ENCODE measurements at regions not wholly inside any gene's neighbourhood (a gene's known extent, or its start where the extent isn't known, plus 50 kb on each side); places are given as distances from the start of the nearest gene placed in this dataset.

DNA sequence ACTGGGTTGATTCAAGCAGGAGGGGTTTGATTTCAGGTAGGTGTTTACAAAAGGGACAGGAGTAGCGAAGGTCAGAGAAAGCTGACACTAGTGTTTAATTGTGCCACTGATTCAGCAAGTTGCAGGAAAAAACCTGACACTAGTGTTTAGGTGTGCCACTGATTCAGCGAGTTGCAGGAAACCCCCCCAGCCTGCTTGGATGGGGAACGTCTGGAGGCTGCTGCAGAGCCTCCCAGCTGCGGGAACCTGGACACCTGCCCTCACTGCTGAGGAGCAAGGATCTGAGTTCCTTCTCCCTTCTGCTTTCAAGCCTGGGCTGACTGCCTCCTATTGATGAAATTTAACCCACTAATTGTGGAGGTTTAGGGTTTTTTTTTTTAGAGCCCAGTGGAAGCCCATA lies 84.2 kb downstream of the AVPR1A start:
- H2AFZ ChIP-seq (ENCODE audit: low read depth, low read length): no peak overlapping the region
- H3K79me2 ChIP-seq (ENCODE audit: control insufficient read depth, insufficient read depth, low read length): no peaks in the 10 kb centered on the region
- FAIRE-seq (no peak), DNase-seq (ENCODE audit: low read depth, low spot score) (no peak)
- no peaks in the 10 kb centered on the region for H3K4me1 ChIP-seq (ENCODE audit: control insufficient read depth, extremely low read depth, insufficient read depth, low read length)
- CTCF ChIA-PET: interaction anchor here (1.4 kb wide), 1 partner anchor 254 kb away, joined by 5 read pairs; no protein-coding TSS in a partner anchor
- H3K4me3 ChIP-seq (replicated peaks in 1 of 3; ENCODE audit: insufficient read depth in 1 of 3, low read depth in 1 of 3, low read length in 3 of 3): no peak overlapping the region
- TF ChIP-seq POLR2A (IDR thresholded peaks at IDR 0.05; ENCODE audit: low read depth, low read length): no peak
- no peak for TF ChIP-seq EZH2 (IDR thresholded peaks at IDR 0.05; ENCODE audit: borderline replicate concordance, low read depth, low read length, severe bottlenecking)
- TF ChIP-seq FOS (IDR thresholded peaks at IDR 0.05; ENCODE audit: borderline replicate concordance, insufficient read depth, low read length): no peak
- no peak for TF ChIP-seq JUN (IDR thresholded peaks at IDR 0.05; ENCODE audit: borderline replicate concordance, insufficient read depth, insufficient read length, low read depth)
- no peak for TF ChIP-seq MYC (IDR thresholded peaks at IDR 0.05; ENCODE audit: low read depth, low read length)
- TF ChIP-seq, protein P1, sequence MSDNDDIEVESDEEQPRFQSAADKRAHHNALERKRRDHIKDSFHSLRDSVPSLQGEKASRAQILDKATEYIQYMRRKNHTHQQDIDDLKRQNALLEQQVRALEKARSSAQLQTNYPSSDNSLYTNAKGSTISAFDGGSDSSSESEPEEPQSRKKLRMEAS (IDR thresholded peaks at IDR 0.05; ENCODE audit: insufficient read depth, insufficient read length): no peak
- TF ChIP-seq, protein P2, sequence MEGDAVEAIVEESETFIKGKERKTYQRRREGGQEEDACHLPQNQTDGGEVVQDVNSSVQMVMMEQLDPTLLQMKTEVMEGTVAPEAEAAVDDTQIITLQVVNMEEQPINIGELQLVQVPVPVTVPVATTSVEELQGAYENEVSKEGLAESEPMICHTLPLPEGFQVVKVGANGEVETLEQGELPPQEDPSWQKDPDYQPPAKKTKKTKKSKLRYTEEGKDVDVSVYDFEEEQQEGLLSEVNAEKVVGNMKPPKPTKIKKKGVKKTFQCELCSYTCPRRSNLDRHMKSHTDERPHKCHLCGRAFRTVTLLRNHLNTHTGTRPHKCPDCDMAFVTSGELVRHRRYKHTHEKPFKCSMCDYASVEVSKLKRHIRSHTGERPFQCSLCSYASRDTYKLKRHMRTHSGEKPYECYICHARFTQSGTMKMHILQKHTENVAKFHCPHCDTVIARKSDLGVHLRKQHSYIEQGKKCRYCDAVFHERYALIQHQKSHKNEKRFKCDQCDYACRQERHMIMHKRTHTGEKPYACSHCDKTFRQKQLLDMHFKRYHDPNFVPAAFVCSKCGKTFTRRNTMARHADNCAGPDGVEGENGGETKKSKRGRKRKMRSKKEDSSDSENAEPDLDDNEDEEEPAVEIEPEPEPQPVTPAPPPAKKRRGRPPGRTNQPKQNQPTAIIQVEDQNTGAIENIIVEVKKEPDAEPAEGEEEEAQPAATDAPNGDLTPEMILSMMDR (IDR thresholded peaks at IDR 0.05; ENCODE audit: extremely low read depth in 1 of 2, insufficient read depth in 1 of 2, low read depth in 1 of 2, low read length in 2 of 2): no peak
- TF ChIP-seq POLR2AphosphoS5 (IDR thresholded peaks at IDR 0.05; ENCODE audit: insufficient read depth, low read depth, low read length): no peak
- no peak for TF ChIP-seq GATA2 (IDR thresholded peaks at IDR 0.05; ENCODE audit: insufficient read depth, insufficient read length, low read depth, low read length)
- dilution Hi-C loops (cut with MboI; ENCODE audit: extremely low pct_ligation_motif_present, low sequenced_read_pairs): no loop called here
- no peak overlapping the region for H3K27ac ChIP-seq (ENCODE audit: insufficient read depth, low read depth, low read length)
- no TSS peak for BruUV-seq (replicated peaks)
- intact Hi-C loops (cut with micrococcal nuclease): loop anchor here (10.0 kb wide), 1 partner anchor 462 kb away; no protein-coding TSS in a partner anchor
- no peaks in the 10 kb centered on the region for H3K36me3 ChIP-seq (ENCODE audit: control insufficient read depth in 2 of 2, extremely low read depth in 1 of 2, insufficient read depth in 2 of 2, low read length in 2 of 2)
- peaks cover 0 to 2% of the 10 kb centered on the region in 2 experiments for H3K27me3 ChIP-seq (ENCODE audit: control insufficient read depth in 2 of 2, insufficient read depth in 2 of 2, low read length in 2 of 2)
- no peaks in the 10 kb centered on the region for H3K9me1 ChIP-seq (replicated peaks; ENCODE audit: control insufficient read depth, extremely low read depth, insufficient read depth, low read length)
- POLR2A ChIA-PET: no interaction called here
- no peak overlapping the region for H3K4me2 ChIP-seq (ENCODE audit: insufficient read depth, low read length)
- no peak overlapping the region for H3K9ac ChIP-seq (replicated peaks; ENCODE audit: extremely low read depth, insufficient read depth, low read length)
- no peaks in the 10 kb centered on the region for H3K9me3 ChIP-seq (replicated peaks; ENCODE audit: control insufficient read depth, insufficient read depth, low read length)
- H4K20me1 ChIP-seq (replicated peaks; ENCODE audit: control insufficient read depth, extremely low read depth, insufficient read depth, low read length): no peaks in the 10 kb centered on the region

Data from endothelial cell of umbilical vein (primary cell).